ENCODE measurements at regions not wholly inside any gene's neighbourhood (a gene's known extent, or its start where the extent isn't known, plus 50 kb on each side); places are given as distances from the start of the nearest gene placed in this dataset.

DNA sequence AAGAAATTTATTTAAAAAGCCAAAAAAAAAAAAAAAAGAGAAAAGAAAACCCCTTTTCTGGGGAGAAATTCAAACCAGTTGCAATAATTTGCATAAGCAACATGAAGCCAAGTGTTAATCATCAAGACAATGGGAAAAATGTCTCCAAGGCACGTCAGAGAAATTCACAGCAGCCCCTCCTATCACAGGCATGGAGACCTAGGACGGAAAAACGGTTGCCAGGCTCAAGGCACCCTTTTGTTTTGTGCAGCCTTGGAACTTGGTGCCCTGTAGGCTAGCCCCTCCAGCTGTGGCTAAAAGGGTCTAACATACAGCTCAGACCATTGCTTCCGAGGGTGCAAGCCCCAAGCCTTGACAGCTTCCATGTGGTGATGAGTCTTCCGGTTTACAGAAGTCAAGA lies 509.2 kb upstream of the SOX11 start:
- DNase-seq (ENCODE audit: low spot score), result no peak
- no peaks in the 10 kb centered on the region for H3K79me2 ChIP-seq (ENCODE audit: low read depth)

DNA sequence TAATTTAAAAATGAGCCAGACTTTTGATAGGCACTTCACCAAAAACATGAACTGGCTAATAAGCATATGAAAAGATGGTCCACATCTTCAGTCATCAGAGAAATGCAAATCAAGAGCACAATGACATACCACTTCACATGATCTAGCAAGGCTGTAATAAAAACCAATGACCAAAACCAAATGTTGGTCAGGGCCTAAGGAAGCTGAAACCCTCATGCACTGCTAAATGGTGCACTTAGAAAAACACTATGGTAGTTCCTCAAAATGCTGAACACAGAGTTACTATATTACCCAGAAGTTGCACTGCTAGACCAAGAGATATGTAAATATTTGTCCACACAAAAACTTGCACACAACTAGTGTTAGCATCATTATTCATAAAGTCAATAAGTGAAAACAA lies 504.9 kb upstream of the SOX11 start:
- H2AFZ ChIP-seq (replicated peaks), result no peak overlapping the region
- peaks cover 2% of the 10 kb centered on the region for H3K9me3 Mint-ChIP-seq
- no peaks in the 10 kb centered on the region for H3K9me3 ChIP-seq (ENCODE audit: low read depth)
- no peaks in the 10 kb centered on the region for H3K4me1 Mint-ChIP-seq
- no peaks in the 10 kb centered on the region for H3K27me3 ChIP-seq
- H3K4me3 ChIP-seq, result no peak overlapping the region
- H3K36me3 Mint-ChIP-seq, result no peaks in the 10 kb centered on the region
- H3K36me3 ChIP-seq, result no peaks in the 10 kb centered on the region
- no peak overlapping the region for H3K9ac ChIP-seq
- no peaks in the 10 kb centered on the region for H3F3A ChIP-seq (ENCODE audit: low read depth)
- no peak overlapping the region for H3K4me2 ChIP-seq
- H4K20me1 ChIP-seq (ENCODE audit: low read depth), result no peaks in the 10 kb centered on the region
- no peak for TF ChIP-seq EZH2phosphoT487 (IDR thresholded peaks at IDR 0.05)
- TF ChIP-seq, protein P1, sequence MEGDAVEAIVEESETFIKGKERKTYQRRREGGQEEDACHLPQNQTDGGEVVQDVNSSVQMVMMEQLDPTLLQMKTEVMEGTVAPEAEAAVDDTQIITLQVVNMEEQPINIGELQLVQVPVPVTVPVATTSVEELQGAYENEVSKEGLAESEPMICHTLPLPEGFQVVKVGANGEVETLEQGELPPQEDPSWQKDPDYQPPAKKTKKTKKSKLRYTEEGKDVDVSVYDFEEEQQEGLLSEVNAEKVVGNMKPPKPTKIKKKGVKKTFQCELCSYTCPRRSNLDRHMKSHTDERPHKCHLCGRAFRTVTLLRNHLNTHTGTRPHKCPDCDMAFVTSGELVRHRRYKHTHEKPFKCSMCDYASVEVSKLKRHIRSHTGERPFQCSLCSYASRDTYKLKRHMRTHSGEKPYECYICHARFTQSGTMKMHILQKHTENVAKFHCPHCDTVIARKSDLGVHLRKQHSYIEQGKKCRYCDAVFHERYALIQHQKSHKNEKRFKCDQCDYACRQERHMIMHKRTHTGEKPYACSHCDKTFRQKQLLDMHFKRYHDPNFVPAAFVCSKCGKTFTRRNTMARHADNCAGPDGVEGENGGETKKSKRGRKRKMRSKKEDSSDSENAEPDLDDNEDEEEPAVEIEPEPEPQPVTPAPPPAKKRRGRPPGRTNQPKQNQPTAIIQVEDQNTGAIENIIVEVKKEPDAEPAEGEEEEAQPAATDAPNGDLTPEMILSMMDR (IDR thresholded peaks at IDR 0.05), result no peak
- no peaks in the 10 kb centered on the region for H3K27me3 Mint-ChIP-seq (ENCODE audit: insufficient read depth, low read depth)
- DNase-seq (ENCODE audit: low spot score), result no peak
- no peak overlapping the region for H3K4me3 Mint-ChIP-seq
- H3K27ac Mint-ChIP-seq, result no peak overlapping the region
- peaks cover 9% of the 10 kb centered on the region for H3K4me1 ChIP-seq
- no peak overlapping the region for H3K27ac ChIP-seq
- H3K79me2 ChIP-seq (ENCODE audit: low read depth), result no peaks in the 10 kb centered on the region

More for the DNA sequence above, 509.2 kb upstream of the SOX11 start:
- no peak overlapping the region for H3K27ac ChIP-seq
- no peaks in the 10 kb centered on the region for H3K36me3 Mint-ChIP-seq
- H3K4me1 ChIP-seq, result no peaks in the 10 kb centered on the region
- no peak overlapping the region for H3K27ac Mint-ChIP-seq
- no peaks in the 10 kb centered on the region for H3K36me3 ChIP-seq
- no peak overlapping the region for H3K4me3 ChIP-seq
- H3F3A ChIP-seq (ENCODE audit: low read depth), result no peaks in the 10 kb centered on the region
- no peaks in the 10 kb centered on the region for H4K20me1 ChIP-seq (ENCODE audit: low read depth)
- no peaks in the 10 kb centered on the region for H3K9me3 ChIP-seq (ENCODE audit: low read depth)
- H3K4me1 Mint-ChIP-seq, result no peaks in the 10 kb centered on the region
- no peak overlapping the region for H3K4me2 ChIP-seq
- H3K9me3 Mint-ChIP-seq, result peaks cover 2% of the 10 kb centered on the region
- H3K4me3 Mint-ChIP-seq, result no peak overlapping the region
- H2AFZ ChIP-seq (replicated peaks), result no peak overlapping the region
- no peak for TF ChIP-seq EZH2 (IDR thresholded peaks at IDR 0.05)
- TF ChIP-seq EZH2phosphoT487 (IDR thresholded peaks at IDR 0.05), result no peak
- TF ChIP-seq, protein P1 (IDR thresholded peaks at IDR 0.05), result no peak
- no peak overlapping the region for H3K9ac ChIP-seq
- H3K27me3 ChIP-seq, result no peaks in the 10 kb centered on the region
- no peaks in the 10 kb centered on the region for H3K27me3 Mint-ChIP-seq (ENCODE audit: insufficient read depth, low read depth)

DNA sequence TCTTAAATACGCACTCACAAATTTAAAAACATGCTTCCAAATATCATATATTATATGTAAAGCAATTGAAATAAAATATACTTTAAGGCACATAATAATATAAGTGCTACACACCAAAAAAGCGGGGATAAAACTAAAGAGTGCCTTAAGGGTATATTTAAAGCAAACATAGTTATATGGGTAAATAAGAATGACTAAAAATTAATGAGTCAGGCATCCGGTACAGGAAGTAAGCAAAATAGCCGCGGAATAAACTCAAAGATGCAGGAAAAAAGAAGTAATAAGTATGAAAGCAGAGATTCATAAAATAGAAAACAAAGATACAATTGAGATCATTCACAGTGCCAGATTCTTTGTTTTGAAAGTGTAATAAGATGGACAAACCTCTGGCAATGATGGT lies 503.5 kb upstream of the SOX11 start:
- Mint-ChIP-seq H3K27me3 (ENCODE audit: insufficient read depth, low read depth) (no peaks in the 10 kb centered on the region), H3K4me1 (no peaks in the 10 kb centered on the region), H3K36me3 (no peaks in the 10 kb centered on the region), H3K27ac (no peak overlapping the region), H3K4me3 (no peak overlapping the region), H3K9me3 (peaks cover 2% of the 10 kb centered on the region)
- Histone ChIP-seq H3K9me3 (ENCODE audit: low read depth) (no peaks in the 10 kb centered on the region), H3K27me3 (no peaks in the 10 kb centered on the region), H3K79me2 (ENCODE audit: low read depth) (no peaks in the 10 kb centered on the region), H3K4me2 (no peak overlapping the region), H3F3A (ENCODE audit: low read depth) (no peaks in the 10 kb centered on the region), H3K36me3 (no peaks in the 10 kb centered on the region), H2AFZ (replicated peaks) (no peak overlapping the region), H4K20me1 (ENCODE audit: low read depth) (no peaks in the 10 kb centered on the region), H3K27ac (no peak overlapping the region), H3K9ac (no peak overlapping the region), H3K4me1 (peaks cover 9% of the 10 kb centered on the region), H3K4me3 (no peak overlapping the region)
- DNase-seq (ENCODE audit: low spot score), result no peak
- TF ChIP-seq EZH2 (IDR thresholded peaks at IDR 0.05) (no peak), EZH2phosphoT487 (IDR thresholded peaks at IDR 0.05) (no peak)
- TF ChIP-seq, protein P1 (IDR thresholded peaks at IDR 0.05), result no peak

DNA sequence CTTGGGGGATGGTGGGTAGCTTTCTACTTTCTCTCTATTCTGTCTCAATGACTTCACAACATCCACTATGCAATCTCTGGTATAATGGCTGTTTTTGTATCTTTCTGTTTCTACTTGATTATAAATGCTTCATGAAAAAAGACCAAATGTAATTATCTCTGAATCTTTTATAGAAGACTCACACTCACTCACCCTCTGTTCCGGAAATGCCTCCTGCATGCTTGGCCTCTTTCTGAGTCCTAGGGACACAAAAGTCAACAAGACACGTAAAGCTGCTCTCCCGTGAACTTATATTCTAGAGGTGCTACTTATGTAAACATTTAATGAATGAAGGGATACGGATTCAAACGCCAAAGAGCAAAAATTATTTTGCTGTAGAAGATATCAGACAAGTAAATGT lies 502.2 kb upstream of the SOX11 start:
- Mint-ChIP-seq H3K4me3 (no peak overlapping the region), H3K27ac (no peak overlapping the region), H3K9me3 (peaks cover 2% of the 10 kb centered on the region), H3K36me3 (no peaks in the 10 kb centered on the region), H3K4me1 (no peaks in the 10 kb centered on the region), H3K27me3 (ENCODE audit: insufficient read depth, low read depth) (no peaks in the 10 kb centered on the region)
- no peaks in the 10 kb centered on the region for H3F3A ChIP-seq (ENCODE audit: low read depth)
- H3K4me2 ChIP-seq, result no peak overlapping the region
- no peaks in the 10 kb centered on the region for H3K36me3 ChIP-seq
- H3K9me3 ChIP-seq (ENCODE audit: low read depth), result no peaks in the 10 kb centered on the region
- TF ChIP-seq, protein P1 (IDR thresholded peaks at IDR 0.05), result no peak
- TF ChIP-seq EZH2 (IDR thresholded peaks at IDR 0.05) (no peak), EZH2phosphoT487 (IDR thresholded peaks at IDR 0.05) (no peak)
- no peak overlapping the region for H3K4me3 ChIP-seq
- H3K79me2 ChIP-seq (ENCODE audit: low read depth), result no peaks in the 10 kb centered on the region
- DNase-seq (ENCODE audit: low spot score), result no peak
- H4K20me1 ChIP-seq (ENCODE audit: low read depth), result no peaks in the 10 kb centered on the region
- peak overlapping the region; percentile 70 for H2AFZ ChIP-seq (replicated peaks)
- no peaks in the 10 kb centered on the region for H3K27me3 ChIP-seq
- no peak overlapping the region for H3K27ac ChIP-seq
- H3K4me1 ChIP-seq, result peaks cover 9% of the 10 kb centered on the region
- no peak overlapping the region for H3K9ac ChIP-seq

Measured in neural progenitor cell (in vitro differentiated cells).